HG02571 (cell line): ENCODE measurements at regions not wholly inside any gene's neighbourhood (a gene's known extent, or its start where the extent isn't known, plus 50 kb on each side); places are given as distances from the start of the nearest gene placed in this dataset.

Experiments
- ATAC-seq: cut with Tn5 transposase; IDR thresholded peaks from one replicate; pipeline ENCODE4 v1.9.1; 2021; ENCODE audit warnings: mild to moderate bottlenecking, moderate library complexity; ENCODE audit not compliant: unreplicated experiment

DNA sequence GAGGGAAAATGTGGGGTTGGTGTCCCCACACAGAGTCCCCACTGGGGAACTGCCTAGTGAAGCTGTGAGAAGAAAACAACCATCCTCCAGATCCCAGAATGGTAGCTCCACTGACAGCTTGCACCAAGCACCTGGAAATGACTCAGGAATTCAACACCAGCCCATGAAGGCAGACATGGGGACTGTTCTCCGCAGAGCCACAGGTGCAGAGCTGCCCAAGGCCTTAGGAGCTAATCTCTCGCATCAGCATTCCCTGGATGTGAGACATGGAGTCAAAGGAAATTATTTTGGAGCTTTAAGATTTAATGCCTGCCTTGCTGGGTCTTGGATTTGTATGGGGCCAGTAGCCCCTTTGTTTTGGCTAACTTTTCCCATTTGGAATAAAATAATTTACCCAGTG lies 367.9 kb downstream of the FAM133A start:
- ATAC-seq: no peak

GRCh38 chrX:94045724-94046123 lies 371.7 kb downstream of the FAM133A start:
- ATAC-seq: no peak

- no peak for ATAC-seq
Measured at GRCh38 chrX:94051926-94052325, 377.9 kb downstream of the FAM133A start.

DNA sequence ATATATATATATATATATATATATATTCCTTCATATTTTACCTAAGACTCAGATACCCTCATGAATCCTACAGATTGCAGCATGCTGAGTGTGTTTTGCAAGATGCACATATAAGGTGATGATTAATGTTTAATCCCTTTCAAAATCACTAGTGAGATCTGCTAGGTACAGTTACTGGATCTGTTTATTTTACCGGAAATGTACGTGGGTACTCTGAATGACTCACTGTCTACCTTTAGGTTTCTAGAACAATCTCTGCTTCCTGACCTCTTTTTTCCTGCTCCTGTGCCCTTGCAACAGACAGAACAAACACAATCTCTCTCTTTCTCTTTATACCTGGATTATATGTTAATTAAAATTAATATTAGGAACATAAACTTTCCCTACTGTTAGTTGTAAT lies 379.6 kb downstream of the FAM133A start:
- no peak for ATAC-seq

GRCh38 chrX:94057385-94057784 lies 383.4 kb downstream of the FAM133A start:
- no peak for ATAC-seq

DNA sequence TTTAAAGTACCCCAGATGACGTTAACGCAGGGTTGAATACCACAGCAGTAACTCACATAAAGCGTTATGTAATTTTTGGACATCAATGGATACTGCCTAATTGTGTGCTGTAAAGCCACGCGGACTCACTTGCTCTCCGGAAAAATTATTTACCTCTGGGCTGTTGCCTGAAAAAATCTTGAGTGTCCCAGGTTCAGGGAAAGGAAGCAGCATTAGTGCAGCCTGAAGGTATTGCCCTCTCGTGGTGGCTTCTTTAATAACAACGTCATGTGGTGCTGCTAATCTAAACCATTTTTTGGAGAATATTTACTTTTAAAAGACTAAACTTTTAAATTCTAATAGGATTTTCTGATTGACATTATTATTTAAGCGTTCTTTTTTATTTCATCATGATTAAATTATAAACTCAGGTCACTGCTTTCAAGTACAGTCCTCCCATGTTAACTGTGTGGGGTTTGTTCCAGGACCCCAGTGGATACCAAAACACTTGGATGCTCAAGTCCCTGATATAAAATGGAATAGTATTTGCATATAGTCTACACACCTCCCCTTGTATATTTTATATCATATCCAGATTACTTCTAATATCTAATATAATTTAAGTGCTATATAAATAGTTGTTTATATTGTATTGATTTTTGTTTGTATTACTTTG lies 384.8 kb downstream of the FAM133A start:
- no peak for ATAC-seq

GRCh38 chrX:94065091-94065490 lies 391.1 kb downstream of the FAM133A start:
- ATAC-seq: no peak

GRCh38 chrX:94089149-94089548 lies 415.1 kb downstream of the FAM133A start:
- ATAC-seq: no peak

DNA sequence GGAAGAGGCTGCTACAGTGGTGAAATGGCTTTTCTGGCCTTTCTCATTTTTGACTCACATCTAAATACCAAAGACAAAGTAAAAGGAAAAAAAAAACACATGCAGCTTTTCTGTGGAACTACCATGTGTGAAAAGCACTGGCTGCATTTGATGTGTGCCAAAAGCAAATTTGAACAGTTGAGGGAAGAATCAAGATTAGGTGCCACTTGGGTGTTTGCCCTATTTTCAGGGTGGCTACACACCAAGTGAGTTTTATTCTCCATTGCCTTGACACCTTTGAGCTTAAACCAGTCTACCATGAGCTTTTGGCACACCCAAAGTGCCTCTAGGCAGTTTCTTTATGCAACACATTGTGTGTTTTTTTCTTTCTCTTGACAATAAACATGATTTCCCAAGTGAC lies 423.9 kb downstream of the FAM133A start:
- no peak for ATAC-seq

DNA sequence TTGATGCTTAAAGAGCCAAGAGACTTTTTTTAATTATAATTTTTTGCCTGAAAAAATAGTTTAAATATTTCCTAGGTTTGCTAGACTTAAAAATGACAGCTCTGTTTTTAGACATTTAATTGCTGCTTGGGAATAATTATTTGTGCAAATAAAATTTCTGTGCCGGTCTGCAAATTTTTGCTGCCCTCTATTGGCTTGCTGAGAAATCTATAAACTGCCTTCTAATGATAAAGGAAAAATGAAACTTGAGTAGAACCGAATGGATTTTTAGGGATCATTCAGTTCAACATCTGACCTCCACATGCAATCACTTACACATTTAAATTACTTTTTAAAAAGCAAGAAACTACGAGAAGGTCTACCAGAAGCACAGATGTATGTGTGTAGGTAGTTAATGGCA lies 434.0 kb downstream of the FAM133A start:
- no peak for ATAC-seq

- no peak for ATAC-seq
Measured at GRCh38 chrX:94114362-94114761, 440.4 kb downstream of the FAM133A start.

- ATAC-seq: no peak
Measured at GRCh38 chrX:94121799-94122198, 447.8 kb downstream of the FAM133A start.

GRCh38 chrX:94123062-94123461 lies 449.1 kb downstream of the FAM133A start:
- no peak for ATAC-seq

DNA sequence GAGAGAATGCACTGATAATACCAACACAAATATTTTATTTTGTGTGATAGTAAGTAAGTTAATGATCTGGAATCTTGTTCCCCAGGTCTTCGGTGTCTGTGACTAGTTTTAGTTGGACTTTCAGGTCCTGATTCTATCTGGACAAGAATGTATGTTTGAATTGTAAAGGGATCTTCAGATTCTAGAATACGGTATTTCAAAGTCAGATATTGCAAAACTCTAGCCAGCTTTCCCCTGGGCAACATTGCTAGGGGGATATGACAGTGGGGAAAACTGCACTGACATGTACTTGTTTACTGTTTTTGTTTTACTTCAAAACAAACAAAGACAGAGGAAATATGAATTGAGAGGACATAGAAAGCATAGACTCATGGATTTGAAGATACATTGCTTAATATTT lies 489.0 kb downstream of the FAM133A start:
- ATAC-seq: no peak

DNA sequence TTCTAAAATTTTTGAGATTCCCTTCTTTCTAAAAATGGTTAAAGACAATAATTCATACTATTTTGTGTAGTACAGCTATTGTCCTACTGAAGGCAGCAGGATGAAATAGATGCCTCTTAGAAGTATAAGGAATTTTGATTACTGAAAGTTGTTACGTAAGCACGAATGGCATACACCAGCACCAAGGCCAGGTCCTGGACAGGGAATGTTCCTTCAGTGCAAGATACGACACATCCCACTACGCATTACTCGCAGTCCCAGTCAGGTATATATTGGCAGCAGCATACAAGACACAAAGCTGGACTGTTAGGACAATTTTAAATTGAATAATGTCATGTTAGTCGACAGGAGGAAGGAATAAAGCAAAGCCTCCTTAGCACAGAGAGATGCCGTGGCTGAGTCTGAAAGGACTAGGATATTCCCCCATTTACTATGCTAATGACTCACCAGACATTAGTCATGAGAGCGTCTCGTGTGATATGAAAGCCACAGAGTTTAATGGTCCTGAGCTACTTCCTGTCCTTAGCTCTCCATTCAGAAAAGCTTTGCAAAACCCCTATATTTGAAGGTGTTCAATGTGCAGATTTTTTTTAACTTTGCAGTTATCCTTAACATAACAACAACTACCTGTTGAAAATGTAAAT lies 504.3 kb downstream of the FAM133A start:
- no peak for ATAC-seq

DNA sequence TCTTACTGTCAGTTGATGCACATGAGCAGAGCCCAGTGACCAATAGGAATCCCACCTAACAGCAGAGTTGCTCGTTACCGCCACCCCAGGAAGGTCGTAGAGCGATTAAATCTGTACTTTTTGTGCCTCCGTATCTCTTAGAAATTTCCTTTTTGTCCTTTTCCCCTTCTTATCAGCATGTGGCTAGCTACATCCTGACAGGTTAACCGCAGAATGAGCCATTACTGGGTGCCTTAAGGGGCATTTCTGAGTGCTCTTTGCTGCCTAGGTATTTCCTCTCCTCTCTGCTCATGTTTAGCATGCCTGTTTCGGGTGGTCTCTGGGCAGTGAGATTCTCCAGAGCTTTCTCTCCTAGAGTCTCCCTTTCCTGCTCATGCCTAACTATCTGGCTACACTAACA lies 530.5 kb downstream of the FAM133A start:
- no peak for ATAC-seq

- ATAC-seq: no peak
Measured at GRCh38 chrX:94216738-94217137, 542.7 kb downstream of the FAM133A start.

- ATAC-seq: no peak
Measured at GRCh38 chrX:94252211-94252610, 578.2 kb downstream of the FAM133A start.

DNA sequence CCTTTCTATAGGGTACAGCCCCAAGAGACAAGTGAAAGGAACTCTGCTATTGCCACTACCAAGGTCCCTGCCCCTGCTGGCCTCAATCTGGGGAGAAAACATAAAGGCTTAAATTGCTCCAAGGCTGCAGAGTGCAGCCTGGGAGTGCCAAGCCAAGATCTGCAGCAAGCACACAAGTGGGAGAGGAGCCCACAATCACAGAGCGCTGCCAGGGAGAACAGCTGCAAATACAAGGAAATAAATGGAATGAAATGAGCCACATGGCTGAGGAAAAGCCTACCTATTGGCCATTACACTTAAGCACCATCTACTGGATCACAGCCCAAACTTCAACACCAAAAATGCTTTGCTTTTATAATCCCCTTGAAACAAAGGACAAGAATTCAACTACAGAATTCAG lies 582.4 kb downstream of the FAM133A start:
- ATAC-seq: no peak

- no peak for ATAC-seq
Measured at GRCh38 chrX:94265323-94265722, 591.3 kb downstream of the FAM133A start.

DNA sequence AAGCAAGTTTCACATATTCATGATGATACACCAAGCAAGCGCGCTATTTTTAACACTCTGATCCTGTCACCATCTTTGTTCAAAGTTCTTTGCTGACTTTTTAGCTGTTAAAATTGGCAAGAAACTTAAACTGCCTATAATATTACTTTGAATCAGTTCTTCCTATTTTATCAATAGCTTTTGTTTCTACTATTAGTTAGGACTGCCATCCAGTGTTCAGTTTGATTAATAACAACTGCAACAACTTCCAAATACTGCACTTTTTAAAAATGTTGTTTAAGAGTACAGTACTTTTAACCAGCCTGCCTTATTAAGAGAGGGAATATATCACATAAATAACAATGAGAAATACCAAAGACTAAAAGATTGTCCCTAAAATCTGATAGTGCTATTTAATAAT lies 614.3 kb downstream of the FAM133A start:
- no peak for ATAC-seq

DNA sequence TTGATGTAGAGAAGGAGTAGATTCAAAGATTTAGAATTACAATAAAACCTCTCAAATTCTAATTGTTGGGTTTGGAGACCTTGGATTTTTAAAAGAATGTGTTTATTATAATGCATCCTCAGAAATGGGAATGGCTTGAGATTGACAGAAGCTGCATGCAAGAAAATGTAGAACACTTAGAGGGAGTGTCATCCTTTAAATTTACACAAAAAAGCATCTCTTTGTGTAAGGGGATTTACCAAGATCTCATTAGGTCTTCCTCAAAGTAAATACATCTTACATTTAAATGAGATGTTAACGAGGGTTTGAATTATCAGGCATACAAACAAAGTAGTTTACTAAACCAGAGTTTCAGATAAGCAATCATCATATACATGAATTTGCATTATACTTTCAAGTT lies 615.0 kb downstream of the FAM133A start:
- ATAC-seq: no peak

DNA sequence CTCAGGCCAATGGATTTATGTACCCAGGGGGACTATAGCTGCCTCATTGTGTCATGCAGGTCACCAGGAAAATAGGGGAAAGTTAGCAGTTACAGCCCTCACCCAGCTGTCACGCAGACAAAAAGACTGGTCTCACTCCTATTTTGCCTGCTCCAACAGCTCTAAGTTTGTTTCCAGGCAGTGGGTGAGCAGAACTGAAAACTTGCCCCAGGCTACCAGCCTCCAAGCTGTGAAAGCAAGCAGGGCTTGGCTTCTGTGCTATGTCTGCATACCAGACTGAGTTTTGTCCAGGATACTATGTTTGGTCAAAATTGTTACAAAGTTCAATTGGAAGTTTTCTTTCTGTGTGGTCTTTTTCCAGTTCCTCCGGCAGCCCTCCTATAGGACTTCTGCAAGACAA lies 628.4 kb downstream of the FAM133A start:
- no peak for ATAC-seq
